GM12878 (cell line): ENCODE measurements at regions not wholly inside any gene's neighbourhood (a gene's known extent, or its start where the extent isn't known, plus 50 kb on each side); places are given as distances from the start of the nearest gene placed in this dataset.

ENCODE experiments used
- ATAC-seq: fragments of 200-7000 bp; cut with Tn5 transposase; 3 replicates; pipeline ENCODE4 v1.9.1; 2020; ENCODE audit warnings: mild to moderate bottlenecking, moderate library complexity
- BruUV-seq: library from RNA; stranded (reverse); fragments of 400-500 nt; replicated peaks from 2 replicates; lab custom pipeline; 2021; lab: Mats Ljungman, UMichigan
- CTCF ChIA-PET: fragments of 300-600 bp; sonication (Branson Sonifier 250); formaldehyde crosslinking; extraction: SDS; loops from one replicate; lab custom pipeline; 2021; ENCODE audit warnings: inconsistent platforms; lab: Yijun Ruan, JAX
- POLR2A ChIA-PET: fragments of 350-600 bp; formaldehyde crosslinking; extraction: SDS; loops from one replicate; lab custom pipeline; 2021; ENCODE audit warnings: inconsistent platforms; lab: Charles Lee
- RAD21 ChIA-PET: fragments of 300-600 bp; sonication (Branson Sonifier 250); formaldehyde crosslinking; loops from one replicate; lab custom pipeline; 2023; ENCODE audit warnings: antibody characterized with exemption; ENCODE audit not compliant: unreplicated experiment; lab: Charles Lee
- SMC1A ChIA-PET: fragments of 300-600 bp; sonication (Branson Sonifier 250); formaldehyde crosslinking; loops from one replicate; lab custom pipeline; 2023; ENCODE audit not compliant: unreplicated experiment, uncharacterized antibody; lab: Charles Lee
- DNase-seq: peaks from one replicate; pipeline ENCODE4 v3.0.0-alpha.2; 2011; ENCODE audit warnings: low read depth, low spot score
- FAIRE-seq: peaks from 3 replicates; lab custom pipeline; 2011; peaks lifted over from hg19 to GRCh38; lab: Jason Lieb, UNC
- H2AFZ ChIP-seq: 2 replicates; pipeline ENCODE4 v1.6.0; 2011; ENCODE audit warnings: low read depth, low read length, control low read depth; ENCODE audit not compliant: control insufficient read depth
- H3K27ac ChIP-seq: 2 replicates; pipeline ENCODE4 v1.5.1; 2011; ENCODE audit warnings: control low read depth; ENCODE audit not compliant: control insufficient read depth, insufficient read depth
- H3K27me3 ChIP-seq, 2 experiments: replicated peaks in 1 of 2; 2 replicates each; pipeline versions ENCODE4 v1.6.0 to v1.6.1; 2011; ENCODE audit warnings: low read length in 1 of 2; ENCODE audit not compliant: control insufficient read depth in 2 of 2, insufficient read depth in 2 of 2
- H3K36me3 ChIP-seq, 2 experiments: 2 replicates each; pipeline ENCODE4 v1.5.1; 2011; ENCODE audit warnings: low read length in 1 of 2; ENCODE audit not compliant: control insufficient read depth in 2 of 2, insufficient read depth in 2 of 2
- H3K4me1 ChIP-seq: 2 replicates; pipeline ENCODE4 v1.6.1; 2011; ENCODE audit warnings: mild to moderate bottlenecking, low read length, moderate library complexity, mixed read lengths; ENCODE audit not compliant: control insufficient read depth, insufficient read depth
- H3K4me2 ChIP-seq: 2 replicates; pipeline ENCODE4 v1.6.0; 2011; ENCODE audit warnings: control low read depth; ENCODE audit not compliant: control insufficient read depth, insufficient read depth
- H3K4me3 ChIP-seq: fragments of 200-600 bp; sonication (generic); 2 replicates; pipeline ENCODE4 v1.5.1; 2016
- H3K79me2 ChIP-seq: 2 replicates; pipeline ENCODE4 v1.6.0; 2011; ENCODE audit warnings: low read length; ENCODE audit not compliant: control insufficient read depth, insufficient read depth
- H3K9ac ChIP-seq: 2 replicates; pipeline ENCODE4 v1.8.0; 2011; ENCODE audit warnings: low read length, control low read depth, mixed read lengths; ENCODE audit not compliant: control insufficient read depth, insufficient read depth
- H3K9me3 ChIP-seq: replicated peaks from 3 replicates; pipeline ENCODE4 v1.5.1; 2011; ENCODE audit warnings: mild to moderate bottlenecking, low read length; ENCODE audit not compliant: control insufficient read depth, insufficient read depth
- H4K20me1 ChIP-seq: 2 replicates; pipeline ENCODE4 v1.6.0; 2011; ENCODE audit not compliant: control insufficient read depth, insufficient read depth
- CREB1 ChIP-seq: IDR thresholded peaks from 2 replicates; pipeline ENCODE4 v1.6.1; 2012; ENCODE audit warnings: low read depth, mild to moderate bottlenecking, inconsistent platforms
- IKZF2 ChIP-seq, 2 experiments: fragments of 450-650 bp; IDR thresholded peaks; 2 replicates each; pipeline ENCODE4 v1.6.1; 2017; ENCODE audit warnings: mild to moderate bottlenecking in 2 of 2, moderate library complexity in 2 of 2
- RELA ChIP-seq: fragments of 450-650 bp; IDR thresholded peaks from 2 replicates; pipeline ENCODE4 v1.8.0; 2014; ENCODE audit warnings: borderline replicate concordance; ENCODE audit not compliant: partially characterized antibody
- SIN3A ChIP-seq: IDR thresholded peaks from 2 replicates; pipeline ENCODE4 v1.6.1; 2012; ENCODE audit warnings: low read depth, low read length, improper control_type of control experiment
- TCF3 ChIP-seq: IDR thresholded peaks from 2 replicates; pipeline ENCODE4 v1.6.1; 2012; ENCODE audit warnings: low read depth, mild to moderate bottlenecking, low read length, borderline replicate concordance; ENCODE audit not compliant: insufficient read depth
- YBX1 ChIP-seq: fragments of 450-650 bp; IDR thresholded peaks from 2 replicates; pipeline ENCODE4 v1.6.1; 2016; ENCODE audit warnings: antibody characterized with exemption
- ZNF217 ChIP-seq: fragments of 450-650 bp; IDR thresholded peaks from 2 replicates; pipeline ENCODE4 v1.6.1; 2017; ENCODE audit warnings: antibody characterized with exemption, mild to moderate bottlenecking
- WGBS: methylation state at CpG from one replicate; pipeline ENCODE4 v1.1.6; 2016; ENCODE audit warnings: low lambda C conversion rate; ENCODE audit not compliant: insufficient replicate concordance, insufficient coverage; ENCODE audit errors: missing lambda C conversion rate; 5-methylcytosine and 5-hydroxymethylcytosine counted together
- in situ Hi-C: fragments of 300-500 bp; cut with MboI; formaldehyde crosslinking; loops from 9 replicates; pipeline ENCODE4 v1.14.3; 2018; ENCODE audit warnings: mixed read lengths
- intact Hi-C: fragments of 100-400 bp; cut with micrococcal nuclease; formaldehyde crosslinking; loops from one replicate; pipeline ENCODE4 v1.14.2; 2022; ENCODE audit not compliant: unreplicated experiment
- TF ChIP-seq, protein P1 (sequence below): IDR thresholded peaks from 2 replicates; pipeline ENCODE4 v1.6.1; 2012; ENCODE audit warnings: low read length, inconsistent platforms
- TF ChIP-seq, protein P2 (sequence below): IDR thresholded peaks from 2 replicates; pipeline ENCODE4 v1.6.1; 2011; ENCODE audit warnings: borderline replicate concordance, low read depth, mild to moderate bottlenecking, moderate library complexity, low read length; ENCODE audit not compliant: insufficient read depth, poor library complexity, severe bottlenecking
- TF ChIP-seq, protein P3 (sequence below): fragments of 450-650 bp; IDR thresholded peaks from 2 replicates; pipeline ENCODE4 v1.6.1; 2016; ENCODE audit warnings: mild to moderate bottlenecking
- TF ChIP-seq, protein P4 (sequence below): fragments of 450-650 bp; IDR thresholded peaks from 2 replicates; pipeline ENCODE4 v1.6.1; 2014; ENCODE audit warnings: mild to moderate bottlenecking

DNA sequence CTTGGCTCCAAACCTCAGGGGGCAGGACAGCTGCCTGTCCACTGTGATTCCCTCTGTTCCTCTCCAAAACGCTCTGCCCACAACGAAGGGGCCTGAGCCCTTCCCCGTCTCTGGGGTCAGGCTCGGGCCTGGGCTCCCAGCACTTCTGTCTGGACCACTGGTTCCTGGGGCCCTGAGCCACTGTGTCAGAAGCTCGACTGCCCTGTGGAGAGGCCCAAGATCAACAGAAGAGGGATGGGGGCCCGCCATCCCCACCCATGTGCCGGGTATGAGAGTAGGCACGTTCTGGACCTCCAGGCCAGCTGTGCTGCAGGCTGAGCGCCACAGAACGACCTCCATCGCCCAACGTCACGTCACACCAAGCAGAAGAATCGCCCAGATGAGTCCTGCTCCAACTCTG lies 119.9 kb upstream of the HS6ST1 start (continued):
- TF ChIP-seq, protein P1, sequence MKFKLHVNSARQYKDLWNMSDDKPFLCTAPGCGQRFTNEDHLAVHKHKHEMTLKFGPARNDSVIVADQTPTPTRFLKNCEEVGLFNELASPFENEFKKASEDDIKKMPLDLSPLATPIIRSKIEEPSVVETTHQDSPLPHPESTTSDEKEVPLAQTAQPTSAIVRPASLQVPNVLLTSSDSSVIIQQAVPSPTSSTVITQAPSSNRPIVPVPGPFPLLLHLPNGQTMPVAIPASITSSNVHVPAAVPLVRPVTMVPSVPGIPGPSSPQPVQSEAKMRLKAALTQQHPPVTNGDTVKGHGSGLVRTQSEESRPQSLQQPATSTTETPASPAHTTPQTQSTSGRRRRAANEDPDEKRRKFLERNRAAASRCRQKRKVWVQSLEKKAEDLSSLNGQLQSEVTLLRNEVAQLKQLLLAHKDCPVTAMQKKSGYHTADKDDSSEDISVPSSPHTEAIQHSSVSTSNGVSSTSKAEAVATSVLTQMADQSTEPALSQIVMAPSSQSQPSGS: no peak

DNA sequence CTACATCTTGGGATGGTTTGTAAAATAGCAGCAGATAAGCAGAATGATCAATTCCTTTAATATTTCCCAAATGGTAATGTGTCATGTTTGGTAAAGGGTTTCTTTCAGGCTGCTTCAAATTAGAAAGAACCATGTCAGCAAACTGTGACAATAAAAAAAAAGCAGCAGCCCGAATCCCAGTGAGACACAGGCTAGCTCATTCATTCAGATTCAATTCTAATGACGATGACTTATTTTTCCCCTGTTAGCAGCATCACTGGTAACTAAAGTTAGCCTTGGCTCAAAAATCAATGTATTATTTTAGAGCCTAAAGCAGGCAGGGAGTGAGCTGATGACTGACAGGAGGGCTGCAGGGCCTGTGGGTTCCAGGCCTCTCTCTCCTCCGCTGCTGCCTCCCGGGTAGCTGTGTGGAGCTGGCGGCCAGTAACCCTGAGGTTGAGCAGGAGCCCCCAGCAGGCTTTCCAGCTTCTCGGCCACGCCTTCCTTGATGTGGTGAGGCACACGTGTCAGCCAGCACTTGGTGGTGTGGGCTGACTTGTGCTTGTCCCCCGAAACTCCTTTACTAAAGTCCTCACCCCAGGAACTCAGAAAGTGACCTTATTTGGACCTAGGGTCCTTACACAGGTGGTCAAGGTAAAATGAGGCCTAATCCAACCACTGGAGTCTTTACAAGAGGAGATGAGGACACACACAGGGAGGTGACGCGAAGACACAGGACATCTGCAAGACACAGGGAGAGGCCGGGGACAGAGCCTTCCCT lies 120.5 kb upstream of the HS6ST1 start:
- intact Hi-C loops (no loop called here), in situ Hi-C loops (no loop called here)
- ChIA-PET RAD21 (no interaction called here), POLR2A (no interaction called here), CTCF (no interaction called here)
- Histone ChIP-seq H3K79me2 (no peaks in the 10 kb centered on the region), H3K27ac (no peak overlapping the region), H3K36me3 (no peaks in the 10 kb centered on the region), H3K4me1 (no peaks in the 10 kb centered on the region), H4K20me1 (no peaks in the 10 kb centered on the region)
- no peak for FAIRE-seq
- TF ChIP-seq CREB1: no peak
- no peak for TF ChIP-seq SIN3A
- TF ChIP-seq RELA: no peak
- TF ChIP-seq ZNF217: no peak
- TF ChIP-seq YBX1: no peak
- TF ChIP-seq IKZF2 (IDR thresholded peaks at IDR 0.05): no peak
- TF ChIP-seq, protein P2, sequence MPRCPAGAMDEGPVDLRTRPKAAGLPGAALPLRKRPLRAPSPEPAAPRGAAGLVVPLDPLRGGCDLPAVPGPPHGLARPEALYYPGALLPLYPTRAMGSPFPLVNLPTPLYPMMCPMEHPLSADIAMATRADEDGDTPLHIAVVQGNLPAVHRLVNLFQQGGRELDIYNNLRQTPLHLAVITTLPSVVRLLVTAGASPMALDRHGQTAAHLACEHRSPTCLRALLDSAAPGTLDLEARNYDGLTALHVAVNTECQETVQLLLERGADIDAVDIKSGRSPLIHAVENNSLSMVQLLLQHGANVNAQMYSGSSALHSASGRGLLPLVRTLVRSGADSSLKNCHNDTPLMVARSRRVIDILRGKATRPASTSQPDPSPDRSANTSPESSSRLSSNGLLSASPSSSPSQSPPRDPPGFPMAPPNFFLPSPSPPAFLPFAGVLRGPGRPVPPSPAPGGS: no peak
- TF ChIP-seq, protein P3, sequence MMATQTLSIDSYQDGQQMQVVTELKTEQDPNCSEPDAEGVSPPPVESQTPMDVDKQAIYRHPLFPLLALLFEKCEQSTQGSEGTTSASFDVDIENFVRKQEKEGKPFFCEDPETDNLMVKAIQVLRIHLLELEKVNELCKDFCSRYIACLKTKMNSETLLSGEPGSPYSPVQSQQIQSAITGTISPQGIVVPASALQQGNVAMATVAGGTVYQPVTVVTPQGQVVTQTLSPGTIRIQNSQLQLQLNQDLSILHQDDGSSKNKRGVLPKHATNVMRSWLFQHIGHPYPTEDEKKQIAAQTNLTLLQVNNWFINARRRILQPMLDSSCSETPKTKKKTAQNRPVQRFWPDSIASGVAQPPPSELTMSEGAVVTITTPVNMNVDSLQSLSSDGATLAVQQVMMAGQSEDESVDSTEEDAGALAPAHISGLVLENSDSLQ: no peak
- TF ChIP-seq, protein P4, sequence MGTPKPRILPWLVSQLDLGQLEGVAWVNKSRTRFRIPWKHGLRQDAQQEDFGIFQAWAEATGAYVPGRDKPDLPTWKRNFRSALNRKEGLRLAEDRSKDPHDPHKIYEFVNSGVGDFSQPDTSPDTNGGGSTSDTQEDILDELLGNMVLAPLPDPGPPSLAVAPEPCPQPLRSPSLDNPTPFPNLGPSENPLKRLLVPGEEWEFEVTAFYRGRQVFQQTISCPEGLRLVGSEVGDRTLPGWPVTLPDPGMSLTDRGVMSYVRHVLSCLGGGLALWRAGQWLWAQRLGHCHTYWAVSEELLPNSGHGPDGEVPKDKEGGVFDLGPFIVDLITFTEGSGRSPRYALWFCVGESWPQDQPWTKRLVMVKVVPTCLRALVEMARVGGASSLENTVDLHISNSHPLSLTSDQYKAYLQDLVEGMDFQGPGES: no peak
- no peak for TF ChIP-seq TCF3
- TF ChIP-seq, all 136 proteins: peak for 0
- H3K27me3 ChIP-seq: no peaks in the 10 kb centered on the region
- H3K9ac ChIP-seq: no peak overlapping the region
- no peak overlapping the region for H3K4me2 ChIP-seq
- H3K4me3 ChIP-seq: no peak overlapping the region
- no peaks in the 10 kb centered on the region for H3K9me3 ChIP-seq
- ATAC-seq: no peak
- 26% methylated on average over 12 of the region's 12 CpGs for WGBS
- no TSS peak for BruUV-seq
- H2AFZ ChIP-seq: no peak overlapping the region
- SMC1A ChIA-PET: no interaction called here
- no peak for DNase-seq
